HCT116 (cell line): ENCODE measurements at regions not wholly inside any gene's neighbourhood (a gene's known extent, or its start where the extent isn't known, plus 50 kb on each side); places are given as distances from the start of the nearest gene placed in this dataset.

Experiments
- ATAC-seq: fragments of 200-7000 bp; cut with Tn5 transposase; 2 replicates; pipeline ENCODE4 v1.9.1; 2020; ENCODE audit warnings: mild to moderate bottlenecking, moderate library complexity
- BruUV-seq: library from RNA; stranded (reverse); fragments of 400-500 nt; replicated peaks from 2 replicates; lab custom pipeline; 2021; lab: Mats Ljungman, UMichigan
- CTCF ChIA-PET: fragments of 300-600 bp; sonication (Branson Sonifier 250); formaldehyde crosslinking; loops from one replicate; lab custom pipeline; 2021; ENCODE audit warnings: antibody characterized with exemption; lab: Charles Lee
- POLR2A ChIA-PET: fragments of 300-600, 350-600 bp; sonication (Branson Sonifier 250); formaldehyde crosslinking; loops from one replicate; lab custom pipeline; 2021; ENCODE audit warnings: antibody characterized with exemption; lab: Charles Lee
- RAD21 ChIA-PET, 2 experiments: fragments of 300-600 bp; sonication (Branson Sonifier 250); formaldehyde crosslinking; loops; one replicate each; lab custom pipeline; 2023; ENCODE audit warnings: low total read pairs in 2 of 2; ENCODE audit not compliant: uncharacterized antibody in 2 of 2, unreplicated experiment in 2 of 2, low non-redundant PET in 1 of 2; lab: Charles Lee
- DNase-seq: peaks from one replicate; pipeline ENCODE4 v3.0.0-alpha.2; 2010; ENCODE audit warnings: low read depth, low spot score
- H2AFZ ChIP-seq: fragments of 200-600 bp; shearing (Covaris generic), sonication (generic); 2 replicates; pipeline ENCODE4 v1.6.1; 2017; ENCODE audit warnings: low read depth, mixed run types, mixed read lengths, antibody characterized with exemption, low read length; ENCODE audit not compliant: poor library complexity, severe bottlenecking
- H3K27ac ChIP-seq: 2 replicates; pipeline ENCODE4 v1.5.1; 2012; ENCODE audit warnings: low read depth, low read length
- H3K27me3 ChIP-seq: fragments of 200-600 bp; sonication (generic); 2 replicates; pipeline ENCODE4 v1.6.1; 2016; ENCODE audit warnings: mixed run types, low read length, mixed read lengths; ENCODE audit not compliant: insufficient read depth
- H3K36me3 ChIP-seq, 2 experiments: fragments of 200-500 bp in 1 of 2; fragments of 200-600 bp in 1 of 2; sonication (Bioruptor generic) in 1 of 2; sonication (generic) in 1 of 2; 2 replicates each; pipeline versions ENCODE4 v1.5.1 to v1.6.1; 2014 to 2016; ENCODE audit warnings: low read length in 2 of 2, inconsistent platforms in 1 of 2, mixed read lengths in 1 of 2, mixed run types in 1 of 2; ENCODE audit not compliant: insufficient read depth in 2 of 2, control insufficient read depth in 1 of 2
- H3K4me1 ChIP-seq, 2 experiments: fragments of 200-600 bp in 1 of 2; sonication (generic) in 1 of 2; 2 replicates each; pipeline versions ENCODE4 v1.5.1 to v1.6.1; 2012 to 2017; ENCODE audit warnings: low read length in 2 of 2, inconsistent platforms in 1 of 2, mild to moderate bottlenecking in 1 of 2, mixed read lengths in 1 of 2, mixed run types in 1 of 2, moderate library complexity in 1 of 2; ENCODE audit not compliant: insufficient read depth in 2 of 2, control insufficient read depth in 1 of 2
- H3K4me2 ChIP-seq: fragments of 200-600 bp; sonication (generic); 2 replicates; pipeline ENCODE4 v1.6.1; 2017; ENCODE audit warnings: mixed run types, low read length, mixed read lengths
- H3K4me3 ChIP-seq, 2 experiments: fragments of 200-600 bp in 1 of 2; sonication (generic) in 1 of 2; replicated peaks in 1 of 2; 2 replicates each; pipeline ENCODE4 v1.5.1; 2011 to 2016; ENCODE audit warnings: low read length in 2 of 2, control low read depth in 1 of 2, low read depth in 1 of 2, mild to moderate bottlenecking in 1 of 2, mixed read lengths in 1 of 2, mixed run types in 1 of 2
- H3K79me2 ChIP-seq: fragments of 200-600 bp; sonication (generic); 2 replicates; pipeline ENCODE4 v1.6.1; 2017; ENCODE audit warnings: mild to moderate bottlenecking, mixed run types, low read length, moderate library complexity, mixed read lengths; ENCODE audit not compliant: insufficient read depth
- H3K9ac ChIP-seq: fragments of 200-600 bp; sonication (generic); 2 replicates; pipeline ENCODE4 v1.6.1; 2016; ENCODE audit warnings: low read length, mixed read lengths
- H3K9me2 ChIP-seq: fragments of 200-600 bp; sonication (generic), shearing (Covaris generic); 2 replicates; pipeline ENCODE4 v1.6.1; 2017; ENCODE audit warnings: mixed run types, mild to moderate bottlenecking, moderate library complexity; ENCODE audit not compliant: insufficient read depth
- H3K9me3 ChIP-seq, 2 experiments: fragments of 200-500 bp in 1 of 2; fragments of 200-600 bp in 1 of 2; sonication (Bioruptor generic) in 1 of 2; sonication (generic) in 1 of 2; 2 replicates each; pipeline ENCODE4 v1.6.1; 2014 to 2017; ENCODE audit warnings: low read length in 2 of 2, mixed read lengths in 2 of 2, inconsistent platforms in 1 of 2, low read depth in 1 of 2, mild to moderate bottlenecking in 1 of 2, mixed run types in 1 of 2, moderate library complexity in 1 of 2; ENCODE audit not compliant: control insufficient read depth in 1 of 2, insufficient read depth in 1 of 2
- H4K20me1 ChIP-seq: fragments of 200-600 bp; sonication (generic), shearing (Covaris generic); 2 replicates; pipeline ENCODE4 v1.6.1; 2017; ENCODE audit warnings: mixed run types, mild to moderate bottlenecking, moderate library complexity; ENCODE audit not compliant: insufficient read depth
- ATF3 ChIP-seq: IDR thresholded peaks from 2 replicates; pipeline ENCODE4 v1.6.1; 2012
- CTCF ChIP-seq, 3 experiments: fragments of 200-600 bp in 1 of 3; sonication (generic) in 1 of 3; IDR thresholded peaks in 2 of 3; conservative IDR thresholded peaks in 1 of 3; 2 replicates each; pipeline ENCODE4 v1.5.1; 2012 to 2017; ENCODE audit warnings: low read depth in 2 of 3, low read length in 2 of 3, antibody characterized with exemption in 1 of 3, borderline replicate concordance in 1 of 3, control low read depth in 1 of 3, mild to moderate bottlenecking in 1 of 3, mixed read lengths in 1 of 3, mixed run types in 1 of 3, moderate library complexity in 1 of 3; ENCODE audit not compliant: insufficient read depth in 1 of 3
- EGR1 ChIP-seq: IDR thresholded peaks from 2 replicates; pipeline ENCODE4 v1.6.1; 2012; ENCODE audit warnings: low read depth
- EZH2 ChIP-seq: fragments of 200-600 bp; sonication (generic); IDR thresholded peaks from 2 replicates; pipeline ENCODE4 v1.6.1; 2017; ENCODE audit warnings: antibody characterized with exemption, mixed run types
- EZH2phosphoT487 ChIP-seq: fragments of 200-600 bp; IDR thresholded peaks from 2 replicates; pipeline ENCODE4 v1.6.1; 2018; ENCODE audit warnings: antibody characterized with exemption, borderline replicate concordance
- FOSL1 ChIP-seq: IDR thresholded peaks from 2 replicates; pipeline ENCODE4 v1.6.1; 2012; ENCODE audit warnings: low read depth
- JUND ChIP-seq: IDR thresholded peaks from 2 replicates; pipeline ENCODE4 v1.6.1; 2012
- MAX ChIP-seq: IDR thresholded peaks from 2 replicates; pipeline ENCODE4 v1.6.1; 2012
- POLR2A ChIP-seq: IDR thresholded peaks from 2 replicates; pipeline ENCODE4 v1.7.0; 2011; ENCODE audit warnings: borderline replicate concordance; ENCODE audit not compliant: insufficient read depth, insufficient read length; ENCODE audit errors: extremely low read depth
- POLR2AphosphoS5 ChIP-seq: IDR thresholded peaks from 2 replicates; pipeline ENCODE4 v1.6.1; 2011; ENCODE audit warnings: mild to moderate bottlenecking, low read depth, low read length, moderate library complexity
- REST ChIP-seq: IDR thresholded peaks from 2 replicates; pipeline ENCODE4 v1.6.1; 2012; ENCODE audit warnings: low read depth
- SIN3A ChIP-seq: IDR thresholded peaks from 2 replicates; pipeline ENCODE4 v1.6.1; 2012; ENCODE audit warnings: low read depth
- SP1 ChIP-seq: IDR thresholded peaks from 2 replicates; pipeline ENCODE4 v1.6.1; 2012; ENCODE audit warnings: low read depth
- SRF ChIP-seq: IDR thresholded peaks from 2 replicates; pipeline ENCODE4 v1.6.1; 2012; ENCODE audit warnings: low read depth
- TCF7L2 ChIP-seq: IDR thresholded peaks from 2 replicates; pipeline ENCODE4 v1.7.0; 2011; ENCODE audit warnings: borderline replicate concordance, inconsistent platforms; ENCODE audit not compliant: insufficient read depth, insufficient read length; ENCODE audit errors: extremely low read depth
- YY1 ChIP-seq: IDR thresholded peaks from 2 replicates; pipeline ENCODE4 v1.6.1; 2011; ENCODE audit warnings: low read length, low read depth, moderate library complexity, mild to moderate bottlenecking; ENCODE audit not compliant: insufficient replicate concordance; ENCODE audit errors: extremely low read depth
- ZBTB33 ChIP-seq: IDR thresholded peaks from 2 replicates; pipeline ENCODE4 v1.6.1; 2011; ENCODE audit warnings: mild to moderate bottlenecking, low read length, moderate library complexity; ENCODE audit not compliant: insufficient replicate concordance; ENCODE audit errors: extremely low read depth
- ZFX ChIP-seq: fragments of 450-650 bp; IDR thresholded peaks from 2 replicates; pipeline ENCODE4 v1.6.1; 2017
- ZNF274 ChIP-seq: fragments of 200-500 bp; sonication (Bioruptor generic); IDR thresholded peaks from 2 replicates; pipeline ENCODE4 v1.6.1; 2014; ENCODE audit warnings: mild to moderate bottlenecking, low read depth, low read length, inconsistent platforms
- intact Hi-C: fragments of 100-400 bp; cut with micrococcal nuclease; formaldehyde crosslinking; loops from 2 replicates; pipeline ENCODE4 v1.10.0; 2022

- Histone ChIP-seq H3K9ac (no peak overlapping the region), H3K4me1 (no peaks in the 10 kb centered on the region), H2AFZ (no peak overlapping the region), H4K20me1 (no peaks in the 10 kb centered on the region), H3K36me3 (no peaks in the 10 kb centered on the region), H3K4me2 (no peak overlapping the region), H3K4me3 (no peak overlapping the region), H3K27ac (no peak overlapping the region), H3K9me3 (no peaks in the 10 kb centered on the region), H3K27me3 (no peaks in the 10 kb centered on the region), H3K79me2 (no peaks in the 10 kb centered on the region), H3K9me2 (no peaks in the 10 kb centered on the region)
- TF ChIP-seq SIN3A (no peak), SP1 (no peak), ATF3 (no peak), ZNF274 (no peak), ZFX (no peak), REST (no peak), MAX (no peak), YY1 (no peak), TCF7L2 (no peak), POLR2AphosphoS5 (no peak), EZH2 (no peak), POLR2A (no peak), JUND (no peak), CTCF (IDR thresholded peaks at IDR 0.05 in 2 of 3, conservative IDR thresholded peaks at IDR 0.05 in 1 of 3; ENCODE audit: borderline replicate concordance in 1 of 3, insufficient read depth in 1 of 3, low read depth in 2 of 3, low read length in 2 of 3) (no peak), ZBTB33 (no peak), EGR1 (no peak), SRF (no peak), FOSL1 (no peak), EZH2phosphoT487 (no peak)
- intact Hi-C loops: no loop called here
- ATAC-seq (no peak), DNase-seq (no peak)
- ChIA-PET POLR2A (no interaction called here), RAD21 (no interaction called here), CTCF (no interaction called here)
- no TSS peak for BruUV-seq
Measured at GRCh38 chr1:96178053-96178452, 543.5 kb upstream of the PTBP2 start.
